ENCODE measurements at regions not wholly inside any gene's neighbourhood (a gene's known extent, or its start where the extent isn't known, plus 50 kb on each side); places are given as distances from the start of the nearest gene placed in this dataset.

DNA sequence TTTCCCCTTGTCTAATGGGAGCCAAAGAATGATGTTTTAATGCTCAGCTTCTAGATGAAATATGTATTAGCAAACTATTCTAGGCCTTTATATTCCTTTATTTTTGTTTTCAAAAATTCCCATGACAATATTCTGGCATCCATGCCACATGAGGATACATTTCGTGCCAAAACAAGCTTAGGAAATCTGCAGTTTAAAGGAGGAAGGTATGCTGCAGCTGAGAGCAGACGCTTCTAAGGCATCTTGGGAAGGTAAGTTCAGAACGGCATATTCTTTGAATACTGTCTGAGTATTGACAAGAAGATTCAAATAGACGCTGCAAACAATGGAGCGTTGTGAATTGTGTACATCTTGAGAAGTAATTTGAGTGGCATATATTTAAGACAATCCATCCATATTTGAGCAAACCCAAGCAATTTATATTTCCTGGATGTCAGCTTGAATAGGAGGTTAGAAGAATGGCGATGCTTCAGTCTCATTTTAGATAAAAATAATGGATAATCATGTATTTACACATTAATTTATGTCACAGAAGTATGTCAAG is 158.6 kb downstream of the RAP2B start:
- H3K9me3 Mint-ChIP-seq = peaks cover 4% of the 10 kb centered on the region
- peaks cover 19% of the 10 kb centered on the region for H3K4me1 Mint-ChIP-seq (ENCODE audit: low read depth)
- no peaks in the 10 kb centered on the region for H3K27me3 Mint-ChIP-seq
- no peak overlapping the region for H3K4me3 Mint-ChIP-seq
- ChIA-PET POLR2A (no interaction called here), CTCF (no interaction called here)
- intact Hi-C loops (cut with micrococcal nuclease) = no loop called here
- peak overlapping the region; percentile 24 for H3K27ac Mint-ChIP-seq
- no peak for DNase-seq
- peaks cover 2% of the 10 kb centered on the region for H3K36me3 Mint-ChIP-seq

DNA sequence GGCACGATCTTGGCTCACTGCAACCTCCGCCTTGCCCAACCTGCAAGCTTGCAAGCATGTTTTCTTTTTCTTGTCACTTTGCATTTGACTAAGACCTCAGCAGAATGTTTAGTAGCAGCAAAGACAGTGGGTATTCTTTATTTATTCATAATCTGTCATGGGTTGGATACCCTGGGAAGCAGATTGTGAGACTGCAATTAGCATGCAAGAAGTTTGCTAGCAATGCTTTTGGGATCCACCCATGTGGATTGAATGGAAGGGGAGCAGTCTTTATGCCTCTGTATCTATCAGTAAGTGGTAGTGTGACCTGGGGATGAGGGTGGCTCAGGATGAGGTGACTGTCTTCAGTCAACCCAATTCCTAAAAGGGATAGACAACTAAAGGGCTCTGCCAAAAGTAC is 166.7 kb downstream of the RAP2B start:
- POLR2A ChIA-PET = no interaction called here
- DNase-seq = no peak
- Mint-ChIP-seq H3K27me3 (peaks cover 2% of the 10 kb centered on the region), H3K4me3 (no peak overlapping the region), H3K27ac (no peak overlapping the region), H3K9me3 (peaks cover 4% of the 10 kb centered on the region), H3K4me1 (ENCODE audit: low read depth) (peaks cover 3% of the 10 kb centered on the region), H3K36me3 (no peaks in the 10 kb centered on the region)
- CTCF ChIA-PET = no interaction called here
- intact Hi-C loops (cut with micrococcal nuclease) = no loop called here

DNA sequence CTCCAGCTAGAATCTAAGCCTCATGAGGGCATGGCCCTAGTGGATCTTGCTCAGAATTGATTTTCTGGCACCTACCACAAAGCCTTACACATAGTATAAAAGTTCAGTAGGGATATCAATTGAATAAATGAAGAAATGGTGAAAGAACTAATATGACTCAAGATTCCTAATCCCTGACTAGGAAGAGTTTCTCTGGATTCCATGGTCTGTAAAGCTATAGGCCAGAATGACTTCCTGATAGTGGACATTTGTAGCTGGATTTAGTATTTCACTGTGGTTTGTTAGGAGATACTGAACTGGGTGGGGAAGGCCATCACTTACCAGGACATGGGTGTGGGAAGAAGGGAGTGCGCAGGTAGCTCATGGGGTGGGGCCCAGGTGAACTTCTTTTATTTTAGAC is 168.9 kb downstream of the RAP2B start:
- ChIA-PET POLR2A (no interaction called here), CTCF (interaction anchor here (1.3 kb wide), 1 partner anchor 29 kb away, joined by 3 read pairs; no protein-coding TSS in a partner anchor)
- intact Hi-C loops (cut with micrococcal nuclease) = no loop called here
- no peak for DNase-seq
- peaks cover 3% of the 10 kb centered on the region for H3K4me1 Mint-ChIP-seq (ENCODE audit: low read depth)
- no peak overlapping the region for H3K4me3 Mint-ChIP-seq
- no peaks in the 10 kb centered on the region for H3K36me3 Mint-ChIP-seq
- H3K27me3 Mint-ChIP-seq = peaks cover 2% of the 10 kb centered on the region
- no peak overlapping the region for H3K27ac Mint-ChIP-seq
- no peaks in the 10 kb centered on the region for H3K9me3 Mint-ChIP-seq

DNA sequence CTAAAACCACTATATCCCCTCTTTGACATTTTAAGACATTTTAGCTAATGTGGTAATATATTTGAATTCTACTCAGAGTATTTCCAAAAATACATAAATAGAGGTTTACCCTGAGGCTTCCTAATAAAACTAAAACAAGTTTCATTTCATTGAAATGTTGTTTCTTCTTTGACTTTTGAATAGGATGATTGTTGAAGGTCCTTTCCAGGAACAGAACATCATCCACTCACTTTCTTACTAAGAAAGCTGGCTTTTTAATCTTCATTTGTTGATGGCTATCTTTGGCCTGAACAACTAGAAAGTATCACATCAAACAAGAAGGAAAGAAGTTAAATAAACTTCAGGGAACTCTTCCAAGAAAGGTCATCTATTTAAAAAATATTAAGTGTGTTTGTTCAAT is 169.7 kb downstream of the RAP2B start:
- intact Hi-C loops (cut with micrococcal nuclease) = no loop called here
- H3K4me1 Mint-ChIP-seq (ENCODE audit: low read depth) = peaks cover 3% of the 10 kb centered on the region
- H3K27ac Mint-ChIP-seq = no peak overlapping the region
- no peak for DNase-seq
- CTCF ChIA-PET = interaction anchor here (1.3 kb wide), 1 partner anchor 28 kb away, joined by 3 read pairs; no protein-coding TSS in a partner anchor
- POLR2A ChIA-PET = no interaction called here
- peaks cover 2% of the 10 kb centered on the region for H3K27me3 Mint-ChIP-seq
- no peak overlapping the region for H3K4me3 Mint-ChIP-seq
- H3K36me3 Mint-ChIP-seq = no peaks in the 10 kb centered on the region
- no peaks in the 10 kb centered on the region for H3K9me3 Mint-ChIP-seq

DNA sequence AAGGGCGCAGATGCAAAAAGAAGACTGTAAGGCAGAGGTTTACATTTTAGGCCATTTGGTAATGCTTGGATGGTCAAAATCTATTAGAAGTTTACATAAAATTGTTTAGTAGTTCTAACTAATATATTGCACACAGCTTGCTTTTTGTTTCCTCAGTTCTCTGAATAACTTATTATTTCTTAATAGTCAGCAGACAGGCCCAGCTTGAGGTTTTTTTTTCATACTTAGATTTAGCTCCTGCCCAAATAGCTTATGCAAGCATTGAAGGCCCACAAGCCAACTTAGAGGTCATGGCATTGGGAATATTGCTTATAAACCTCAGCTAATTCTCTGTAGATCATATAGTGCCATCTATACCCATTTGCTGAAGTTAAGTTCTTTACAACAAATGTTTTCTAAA is 172.5 kb downstream of the RAP2B start:
- no peak for DNase-seq
- ChIA-PET POLR2A (no interaction called here), CTCF (no interaction called here)
- intact Hi-C loops (cut with micrococcal nuclease) = no loop called here
- Mint-ChIP-seq H3K27me3 (peaks cover 2% of the 10 kb centered on the region), H3K4me1 (ENCODE audit: low read depth) (peaks cover 8% of the 10 kb centered on the region), H3K36me3 (no peaks in the 10 kb centered on the region), H3K27ac (no peak overlapping the region), H3K9me3 (no peaks in the 10 kb centered on the region), H3K4me3 (no peak overlapping the region)

DNA sequence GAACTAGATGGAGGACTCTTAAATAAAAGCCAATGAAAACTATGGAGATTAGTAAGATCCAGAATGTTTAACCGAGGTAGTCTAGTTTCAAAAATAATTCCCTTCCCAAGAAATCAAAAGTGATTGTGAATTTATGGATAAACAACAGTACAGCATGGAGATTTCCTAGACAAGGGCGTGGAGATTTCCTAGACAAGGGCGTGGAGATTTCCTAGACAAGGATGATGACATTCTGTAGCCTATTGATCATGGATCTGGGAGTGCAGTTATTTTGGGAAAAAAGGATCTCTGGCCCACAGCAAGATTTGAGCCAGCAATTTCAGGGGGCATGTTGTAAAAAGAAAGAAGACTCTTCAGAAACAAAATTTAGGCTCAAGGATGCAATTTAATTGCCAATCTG is 175.3 kb downstream of the RAP2B start:
- intact Hi-C loops (cut with micrococcal nuclease) = no loop called here

DNA sequence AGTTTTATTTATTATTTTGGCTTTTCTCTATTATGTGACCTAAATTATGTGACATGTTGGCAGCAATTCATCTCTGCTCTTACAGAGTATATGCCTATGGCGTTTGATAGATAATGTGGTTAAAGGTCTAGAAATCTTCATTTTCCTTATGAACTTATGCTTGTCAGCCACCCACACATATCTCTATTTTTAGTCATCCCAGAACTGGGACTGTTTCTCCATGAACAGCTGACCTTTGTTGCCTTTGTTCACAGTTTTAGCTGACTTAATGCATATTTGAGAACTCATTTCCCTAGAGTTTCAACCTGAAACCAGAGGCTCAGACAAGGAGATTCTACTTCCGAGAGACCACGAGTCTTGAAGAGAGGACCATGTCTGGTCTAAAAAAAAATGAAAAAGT is 176.5 kb downstream of the RAP2B start:
- no peak overlapping the region for H3K4me3 Mint-ChIP-seq
- ChIA-PET CTCF (no interaction called here), POLR2A (no interaction called here)
- peaks cover 7% of the 10 kb centered on the region for H3K9me3 Mint-ChIP-seq
- H3K4me1 Mint-ChIP-seq (ENCODE audit: low read depth) = peaks cover 5% of the 10 kb centered on the region
- no peaks in the 10 kb centered on the region for H3K36me3 Mint-ChIP-seq
- no peak overlapping the region for H3K27ac Mint-ChIP-seq
- DNase-seq = no peak
- intact Hi-C loops (cut with micrococcal nuclease) = no loop called here
- no peaks in the 10 kb centered on the region for H3K27me3 Mint-ChIP-seq

More for the DNA sequence above, 175.3 kb downstream of the RAP2B start:
- no peaks in the 10 kb centered on the region for H3K36me3 Mint-ChIP-seq
- ChIA-PET POLR2A (no interaction called here), CTCF (no interaction called here)
- peaks cover 8% of the 10 kb centered on the region for H3K4me1 Mint-ChIP-seq (ENCODE audit: low read depth)
- H3K4me3 Mint-ChIP-seq = no peak overlapping the region
- no peak for DNase-seq
- H3K9me3 Mint-ChIP-seq = peaks cover 7% of the 10 kb centered on the region
- H3K27me3 Mint-ChIP-seq = peaks cover 2% of the 10 kb centered on the region
- no peak overlapping the region for H3K27ac Mint-ChIP-seq

DNA sequence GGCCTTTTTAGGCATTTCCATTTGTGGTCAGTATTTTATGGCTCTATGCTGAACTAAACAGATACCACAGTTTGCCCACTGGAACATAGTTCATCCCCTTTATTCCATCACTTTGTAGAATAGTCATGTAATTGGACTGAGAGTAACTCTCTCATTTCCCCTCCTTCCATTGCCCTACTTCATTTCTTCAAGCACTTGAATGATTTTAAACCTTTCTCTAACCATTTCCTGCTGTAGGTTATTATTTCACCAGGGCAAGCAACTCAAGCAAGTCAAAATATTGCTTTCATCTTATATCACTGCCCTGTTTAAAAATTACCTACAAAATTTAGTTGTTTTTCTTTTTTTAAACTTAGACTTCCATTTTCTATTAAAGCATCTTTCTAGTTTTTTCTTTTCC is 177.0 kb downstream of the RAP2B start:
- no peaks in the 10 kb centered on the region for H3K27me3 Mint-ChIP-seq
- intact Hi-C loops (cut with micrococcal nuclease) = no loop called here
- no peak overlapping the region for H3K27ac Mint-ChIP-seq
- H3K36me3 Mint-ChIP-seq = no peaks in the 10 kb centered on the region
- H3K9me3 Mint-ChIP-seq = peaks cover 7% of the 10 kb centered on the region
- CTCF ChIA-PET = no interaction called here
- no peak overlapping the region for H3K4me3 Mint-ChIP-seq
- POLR2A ChIA-PET = no interaction called here
- DNase-seq = no peak
- H3K4me1 Mint-ChIP-seq (ENCODE audit: low read depth) = peaks cover 5% of the 10 kb centered on the region

DNA sequence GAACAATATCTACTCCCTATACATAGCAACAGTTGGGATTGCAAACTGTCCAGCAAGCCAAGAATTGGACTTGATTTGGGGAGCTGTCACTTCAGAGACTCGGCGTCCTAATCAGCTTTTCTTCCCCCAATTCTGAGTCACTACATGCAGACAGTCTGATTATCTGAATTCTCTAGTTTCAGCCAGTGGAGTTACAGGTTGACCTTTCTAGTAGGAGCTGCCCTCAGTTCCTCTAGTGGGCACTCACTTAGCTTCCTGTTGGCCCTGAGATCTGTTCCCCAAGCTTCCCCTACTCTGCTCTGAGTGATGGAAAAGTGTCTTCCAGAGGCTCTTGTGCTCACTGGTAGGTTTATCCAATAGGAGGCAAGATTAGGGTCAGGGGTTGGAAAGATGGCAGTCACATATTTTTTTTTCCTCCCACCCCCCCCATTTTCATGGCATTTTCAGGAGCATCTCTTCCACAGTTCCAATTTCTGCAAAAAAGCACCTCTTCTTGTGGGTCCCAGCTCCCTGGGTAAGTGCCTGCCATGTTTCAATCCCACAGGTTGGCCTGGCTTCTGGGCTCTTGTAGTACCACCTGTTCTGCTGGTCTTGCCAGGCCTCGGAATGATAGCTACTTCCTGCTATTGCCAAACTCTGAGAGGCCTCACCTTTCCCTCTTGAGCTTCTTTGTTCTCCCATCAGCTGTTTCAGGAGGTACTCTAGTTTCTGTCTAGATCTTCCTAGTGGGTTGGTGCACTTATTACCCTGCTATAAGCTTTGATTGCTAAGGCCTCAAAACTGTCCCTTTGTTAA is 182.2 kb downstream of the RAP2B start:
- H3K9me3 Mint-ChIP-seq = peaks cover 18% of the 10 kb centered on the region
- no peaks in the 10 kb centered on the region for H3K4me1 Mint-ChIP-seq (ENCODE audit: low read depth)
- H3K4me3 Mint-ChIP-seq = no peak overlapping the region
- intact Hi-C loops (cut with micrococcal nuclease) = no loop called here
- H3K36me3 Mint-ChIP-seq = no peaks in the 10 kb centered on the region
- ChIA-PET CTCF (no interaction called here), POLR2A (no interaction called here)
- no peaks in the 10 kb centered on the region for H3K27me3 Mint-ChIP-seq
- H3K27ac Mint-ChIP-seq = no peak overlapping the region
- no peak for DNase-seq

DNA sequence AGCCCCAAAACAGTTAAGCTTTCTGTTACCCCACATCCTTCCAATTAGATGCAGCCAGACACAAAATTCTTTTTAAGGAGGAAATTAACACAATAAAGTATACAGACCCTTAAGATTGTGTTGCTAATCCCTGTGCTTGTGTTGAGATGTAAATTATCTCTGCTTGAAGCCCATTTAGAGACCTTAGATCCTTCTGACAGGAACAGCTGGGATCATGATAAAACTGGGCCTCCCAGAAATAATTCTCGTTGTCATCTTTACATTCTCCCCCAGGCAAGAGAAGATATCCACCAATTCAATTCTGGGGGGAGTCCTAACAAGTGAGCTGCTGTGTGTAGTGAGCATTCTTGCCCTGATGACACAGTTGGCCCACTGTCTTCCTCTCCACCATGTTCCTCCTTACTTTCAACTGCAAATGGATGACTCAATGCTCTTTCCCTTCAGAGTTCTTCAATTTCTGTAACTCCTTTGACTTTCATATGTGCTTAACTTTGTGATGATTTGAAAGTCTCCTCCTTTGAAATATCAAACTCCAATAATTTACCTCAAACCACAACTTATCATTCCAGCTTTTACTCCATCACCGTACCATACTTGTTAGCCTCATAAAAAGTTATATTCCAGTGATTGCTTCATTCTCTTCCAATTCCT is 186.6 kb downstream of the RAP2B start:
- Mint-ChIP-seq H3K4me3 (no peak overlapping the region), H3K9me3 (peaks cover 11% of the 10 kb centered on the region), H3K27me3 (no peaks in the 10 kb centered on the region), H3K36me3 (no peaks in the 10 kb centered on the region), H3K4me1 (ENCODE audit: low read depth) (no peaks in the 10 kb centered on the region), H3K27ac (no peak overlapping the region)
- POLR2A ChIA-PET = no interaction called here
- no peak for DNase-seq
- intact Hi-C loops (cut with micrococcal nuclease) = no loop called here
- CTCF ChIA-PET = no interaction called here

DNA sequence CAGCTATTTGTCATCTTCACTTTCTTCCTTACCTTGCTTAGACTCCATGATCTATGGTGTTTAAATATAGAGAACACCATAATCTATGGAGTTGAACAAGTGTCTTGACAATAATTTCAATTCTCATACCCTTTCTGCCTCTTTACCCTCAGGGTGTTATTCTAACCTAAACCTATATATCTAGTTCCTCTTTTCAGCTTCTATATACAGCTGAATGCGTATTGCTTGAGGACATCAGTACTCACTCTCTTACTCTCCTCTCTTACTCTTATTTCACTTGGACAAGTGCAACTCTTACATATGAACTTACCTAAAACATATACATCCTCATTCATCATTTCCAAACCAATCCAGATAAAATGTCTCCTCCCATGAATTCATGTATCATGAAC is 187.1 kb downstream of the RAP2B start:
- Mint-ChIP-seq H3K4me1 (ENCODE audit: low read depth) (no peaks in the 10 kb centered on the region), H3K9me3 (peaks cover 11% of the 10 kb centered on the region), H3K36me3 (no peaks in the 10 kb centered on the region), H3K27ac (no peak overlapping the region), H3K27me3 (no peaks in the 10 kb centered on the region), H3K4me3 (no peak overlapping the region)
- CTCF ChIA-PET = no interaction called here
- POLR2A ChIA-PET = no interaction called here
- no peak for DNase-seq
- intact Hi-C loops (cut with micrococcal nuclease) = no loop called here

DNA sequence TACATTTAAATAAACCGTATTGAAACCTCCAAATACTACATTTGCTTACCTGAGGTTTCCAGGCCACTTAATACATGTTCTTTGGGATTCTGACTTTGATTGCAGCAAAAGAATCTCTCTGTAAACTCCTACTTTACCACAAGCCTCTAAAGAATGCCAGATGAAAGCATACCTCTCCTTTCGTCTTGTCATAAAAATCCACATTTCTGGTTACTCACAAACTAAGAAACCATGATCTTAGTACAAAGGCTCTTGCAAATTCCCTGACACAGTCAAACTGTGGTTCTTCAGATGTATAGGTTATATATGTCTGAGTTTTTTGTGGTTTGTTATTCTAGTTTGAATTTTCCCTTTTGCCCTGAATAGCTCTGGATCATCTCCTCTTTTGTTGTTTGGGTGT is 188.4 kb downstream of the RAP2B start:
- Mint-ChIP-seq H3K4me1 (ENCODE audit: low read depth) (no peaks in the 10 kb centered on the region), H3K9me3 (peaks cover 11% of the 10 kb centered on the region)

DNA sequence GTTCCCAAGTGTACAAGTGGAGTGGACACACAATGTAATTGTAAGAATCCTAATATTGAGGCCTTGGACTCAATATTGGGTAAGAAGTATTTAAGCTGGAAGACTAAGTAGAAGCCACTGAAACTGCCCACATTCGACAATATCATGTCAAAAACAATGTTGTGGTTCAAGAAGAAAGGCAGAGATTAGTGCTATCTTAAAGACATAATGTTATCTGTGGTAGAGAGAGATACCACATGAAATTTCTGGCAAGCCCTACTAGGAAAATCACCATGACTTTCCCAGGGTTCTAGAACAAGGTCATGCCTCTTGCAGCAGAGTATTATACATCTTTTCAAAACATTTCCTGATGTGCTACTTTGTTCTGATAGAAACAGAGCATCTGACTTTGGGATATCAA is 192.6 kb downstream of the RAP2B start:
- H3K36me3 Mint-ChIP-seq = no peaks in the 10 kb centered on the region
- H3K27ac Mint-ChIP-seq = no peak overlapping the region
- no peaks in the 10 kb centered on the region for H3K27me3 Mint-ChIP-seq
- POLR2A ChIA-PET = no interaction called here
- no peak overlapping the region for H3K4me3 Mint-ChIP-seq
- no peak for DNase-seq
- H3K9me3 Mint-ChIP-seq = no peaks in the 10 kb centered on the region
- CTCF ChIA-PET = interaction anchor here (0.7 kb wide), 1 partner anchor 11 kb away, joined by 3 read pairs; no protein-coding TSS in a partner anchor
- no peaks in the 10 kb centered on the region for H3K4me1 Mint-ChIP-seq (ENCODE audit: low read depth)
- intact Hi-C loops (cut with micrococcal nuclease) = no loop called here

More for the DNA sequence above, 188.4 kb downstream of the RAP2B start:
- no peak overlapping the region for H3K27ac Mint-ChIP-seq
- intact Hi-C loops (cut with micrococcal nuclease) = no loop called here
- H3K27me3 Mint-ChIP-seq = no peaks in the 10 kb centered on the region
- POLR2A ChIA-PET = interaction anchor here (0.5 kb wide), 1 partner anchor 275 kb away, joined by 3 read pairs; no protein-coding TSS in a partner anchor
- no peak for DNase-seq
- no peaks in the 10 kb centered on the region for H3K36me3 Mint-ChIP-seq
- CTCF ChIA-PET = no interaction called here
- H3K4me3 Mint-ChIP-seq = no peak overlapping the region

Measured in activated CD4-positive, alpha-beta memory T cell treated with anti-CD3 and anti-CD28 coated beads for 36 hours (primary cell).